ENCODE measurements at regions not wholly inside any gene's neighbourhood (a gene's known extent, or its start where the extent isn't known, plus 50 kb on each side); places are given as distances from the start of the nearest gene placed in this dataset.
"Not testable (repeated sequence)": the region's sequence is repeated elsewhere in the genome, so short reads cannot be mapped to it uniquely, and the experiment has no call there.

- DNase-seq (ENCODE audit: low spot score): no peak
Observed at GRCh38 chr5:17365811-17366138, 132.3 kb upstream of the TAF11L2 start.

GRCh38 chr5:17367256-17367840, 130.7 kb upstream of the TAF11L2 start:
- no peak for DNase-seq (ENCODE audit: low spot score)

DNA sequence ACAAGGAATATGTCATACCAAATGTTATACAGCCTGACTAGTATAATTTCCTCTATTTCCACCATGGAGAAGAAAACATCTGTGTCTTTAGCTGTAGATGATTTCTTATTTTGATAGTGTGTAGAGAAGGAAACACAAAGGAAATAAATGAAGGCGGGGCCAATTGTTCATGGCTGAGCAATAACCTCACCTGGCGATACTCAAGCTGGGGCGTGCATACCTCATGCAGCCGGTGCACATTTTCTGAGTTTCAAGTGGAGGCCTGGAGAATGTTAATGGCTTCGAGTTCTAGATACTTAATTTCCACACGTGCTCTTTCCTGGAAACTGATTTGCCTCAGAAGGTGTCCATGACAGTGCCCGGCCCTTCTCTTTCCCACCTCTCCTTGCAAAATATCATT, 127.4 kb upstream of the TAF11L2 start:
- DNase-seq (ENCODE audit: low spot score): no peak

GRCh38 chr5:17373406-17373805, 124.6 kb upstream of the TAF11L2 start:
- DNase-seq (ENCODE audit: low spot score): peak; percentile 32

- no peak for DNase-seq (ENCODE audit: low spot score)
Observed at GRCh38 chr5:17373814-17374556, 124.0 kb upstream of the TAF11L2 start.

- DNase-seq (ENCODE audit: low spot score): no peak
Observed at GRCh38 chr5:17374973-17375742, 122.9 kb upstream of the TAF11L2 start.

DNA sequence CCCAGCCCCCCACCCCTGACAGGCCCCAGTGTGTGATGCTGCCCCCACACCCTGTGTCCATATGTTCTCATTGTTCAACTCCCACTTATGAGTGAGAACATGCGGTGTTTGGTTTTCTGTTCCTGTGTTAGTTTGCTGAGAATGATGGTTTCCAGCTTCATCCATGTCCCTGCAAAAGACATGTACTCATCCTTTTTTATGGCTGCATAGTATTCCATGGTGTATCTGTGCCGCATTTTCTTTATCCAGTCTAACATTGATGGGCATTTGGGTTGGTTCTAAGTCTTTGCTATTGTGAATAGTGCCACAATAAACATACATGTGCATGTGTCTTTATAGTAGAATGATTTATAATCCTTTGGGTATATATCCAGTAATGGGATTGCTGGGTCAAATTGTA, 122.1 kb upstream of the TAF11L2 start:
- DNase-seq (ENCODE audit: low spot score): not testable (repeated sequence)

DNA sequence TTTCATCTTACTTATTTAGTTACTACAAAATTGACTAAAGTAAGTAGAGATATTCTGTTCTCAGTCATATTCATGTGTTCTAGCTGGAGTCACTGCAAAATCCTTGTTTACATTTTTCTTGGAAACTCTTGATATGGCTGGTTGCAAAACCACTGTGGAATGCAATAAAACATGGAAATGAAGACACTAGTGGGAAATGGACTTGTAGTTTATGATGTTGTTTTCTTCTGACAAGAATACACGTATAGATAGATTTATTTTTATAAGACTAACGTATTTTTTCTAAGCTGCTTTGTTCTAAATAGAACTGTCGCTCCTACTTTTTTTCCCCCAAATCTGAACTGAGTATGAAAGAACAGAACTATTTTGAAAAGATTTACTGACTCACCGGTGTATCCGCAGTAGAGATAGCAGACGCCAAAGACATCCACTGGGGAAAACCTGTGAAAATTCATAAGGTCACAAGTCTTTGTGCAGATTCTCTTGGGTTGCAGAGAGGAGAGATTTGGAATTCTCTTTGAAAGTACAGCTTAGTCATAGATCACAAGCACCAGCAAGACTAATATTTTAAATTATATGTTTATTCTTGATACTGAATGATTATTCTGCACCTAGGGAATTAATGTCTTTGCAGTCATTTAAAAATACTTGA, 119.6 kb upstream of the TAF11L2 start:
- no peak for DNase-seq (ENCODE audit: low spot score)

DNA sequence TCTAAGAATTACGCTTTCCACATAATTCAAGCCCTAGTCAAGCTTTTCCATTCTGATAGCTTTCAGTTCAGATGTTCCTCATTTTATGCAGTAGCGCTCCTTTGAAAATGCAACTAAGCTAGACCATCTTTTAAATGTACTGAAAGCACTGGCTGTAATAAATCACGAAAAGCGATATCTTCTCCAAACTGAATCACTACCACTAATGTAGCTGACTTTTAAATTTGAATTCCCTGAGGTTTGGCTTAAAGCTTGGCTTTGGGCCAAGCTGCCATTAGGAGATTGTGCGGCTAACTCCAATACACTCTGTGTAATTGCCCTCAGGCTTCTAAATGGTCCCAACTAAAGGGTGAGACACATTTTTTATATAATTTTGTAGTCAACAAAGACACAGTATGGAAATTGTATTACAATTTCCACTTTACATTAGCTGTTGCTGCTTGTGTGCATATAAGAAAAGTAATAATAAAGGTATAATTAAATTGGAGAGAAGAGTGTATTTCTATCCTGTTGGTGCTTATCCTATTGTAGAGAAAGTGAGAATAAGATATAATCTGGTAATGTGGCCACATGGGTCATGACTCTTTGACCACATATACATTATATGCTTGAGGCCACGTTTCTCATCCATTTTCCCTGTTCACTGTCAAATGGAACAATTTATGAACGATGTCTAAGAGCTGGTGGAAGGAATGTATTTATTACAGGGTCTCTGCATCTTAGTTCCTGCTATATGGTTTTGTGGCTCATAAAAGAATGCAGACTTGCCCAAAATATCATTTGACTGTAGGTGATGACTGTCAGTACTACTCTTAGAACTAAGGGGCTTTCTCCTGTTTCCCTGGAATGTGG, 118.7 kb upstream of the TAF11L2 start:
- no peak for DNase-seq (ENCODE audit: low spot score)

GRCh38 chr5:17381932-17382331, 116.1 kb upstream of the TAF11L2 start:
- no peak for DNase-seq (ENCODE audit: low spot score)

DNA sequence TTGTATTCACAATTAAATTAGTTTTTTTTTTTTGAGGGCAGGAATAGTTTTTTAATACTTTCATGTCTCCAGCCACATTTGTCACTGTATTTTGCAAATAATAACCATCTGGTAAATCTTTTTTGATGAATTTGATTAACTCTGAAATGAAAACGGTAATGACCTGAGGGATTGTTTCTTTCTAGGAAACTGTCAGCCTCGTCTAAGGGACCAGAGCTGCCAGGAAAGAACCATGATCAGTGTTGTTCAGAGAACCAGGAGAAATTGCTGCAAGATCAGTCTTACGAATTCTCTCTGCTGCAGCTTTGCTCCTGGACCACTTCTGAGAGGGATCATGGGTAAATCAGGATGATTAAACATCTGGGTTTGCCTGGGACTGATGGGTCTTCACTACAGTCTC, 114.5 kb upstream of the TAF11L2 start:
- DNase-seq (ENCODE audit: low spot score): no peak

- DNase-seq (ENCODE audit: low spot score): no peak
Observed at GRCh38 chr5:17384181-17384580, 113.8 kb upstream of the TAF11L2 start.

DNA sequence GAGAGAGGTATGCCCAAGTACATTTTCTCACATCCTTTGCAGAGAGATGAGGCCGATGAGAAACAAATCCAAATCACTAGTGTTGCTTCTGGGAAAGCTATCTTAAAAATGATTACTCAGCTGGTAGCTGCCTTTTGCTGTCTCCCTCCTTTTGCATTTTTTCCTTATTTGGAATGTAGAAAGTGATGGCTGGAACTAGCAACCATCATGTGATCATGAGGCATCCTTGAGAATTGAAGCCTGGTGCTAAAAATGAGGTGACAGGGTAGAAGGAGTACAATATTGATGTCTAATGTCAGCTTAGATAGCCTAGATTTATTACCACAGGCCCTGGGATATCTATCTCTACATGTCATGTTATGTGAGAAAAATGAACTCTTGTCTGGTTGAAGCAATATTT, 109.3 kb upstream of the TAF11L2 start:
- no peak for DNase-seq (ENCODE audit: low spot score)

GRCh38 chr5:17394086-17394485, 103.9 kb upstream of the TAF11L2 start:
- DNase-seq (ENCODE audit: low spot score): no peak

- DNase-seq (ENCODE audit: low spot score): no peak
Observed at GRCh38 chr5:17395106-17395880, 102.7 kb upstream of the TAF11L2 start.

GRCh38 chr5:17396247-17396646, 101.8 kb upstream of the TAF11L2 start:
- DNase-seq (ENCODE audit: low spot score): no peak

DNA sequence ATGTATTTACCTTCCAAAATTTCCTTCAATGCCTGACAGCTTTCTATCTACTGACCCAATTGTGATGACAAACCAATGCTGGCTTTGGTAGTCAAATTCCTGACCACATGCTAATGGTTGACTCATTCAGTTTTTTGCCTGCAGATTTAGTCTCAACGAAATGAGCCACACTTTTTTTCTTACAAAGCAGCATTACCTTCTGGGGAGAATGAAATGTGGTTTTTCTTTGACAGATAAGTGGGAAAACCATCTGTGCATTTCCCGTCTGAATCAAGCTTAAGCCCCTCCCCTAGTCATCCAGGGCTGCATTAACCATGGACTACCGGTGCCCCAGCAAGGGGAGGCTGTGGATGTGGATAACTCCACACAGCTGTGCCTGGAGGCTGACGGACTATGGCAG, 99.6 kb upstream of the TAF11L2 start:
- DNase-seq (ENCODE audit: low spot score): no peak

DNA sequence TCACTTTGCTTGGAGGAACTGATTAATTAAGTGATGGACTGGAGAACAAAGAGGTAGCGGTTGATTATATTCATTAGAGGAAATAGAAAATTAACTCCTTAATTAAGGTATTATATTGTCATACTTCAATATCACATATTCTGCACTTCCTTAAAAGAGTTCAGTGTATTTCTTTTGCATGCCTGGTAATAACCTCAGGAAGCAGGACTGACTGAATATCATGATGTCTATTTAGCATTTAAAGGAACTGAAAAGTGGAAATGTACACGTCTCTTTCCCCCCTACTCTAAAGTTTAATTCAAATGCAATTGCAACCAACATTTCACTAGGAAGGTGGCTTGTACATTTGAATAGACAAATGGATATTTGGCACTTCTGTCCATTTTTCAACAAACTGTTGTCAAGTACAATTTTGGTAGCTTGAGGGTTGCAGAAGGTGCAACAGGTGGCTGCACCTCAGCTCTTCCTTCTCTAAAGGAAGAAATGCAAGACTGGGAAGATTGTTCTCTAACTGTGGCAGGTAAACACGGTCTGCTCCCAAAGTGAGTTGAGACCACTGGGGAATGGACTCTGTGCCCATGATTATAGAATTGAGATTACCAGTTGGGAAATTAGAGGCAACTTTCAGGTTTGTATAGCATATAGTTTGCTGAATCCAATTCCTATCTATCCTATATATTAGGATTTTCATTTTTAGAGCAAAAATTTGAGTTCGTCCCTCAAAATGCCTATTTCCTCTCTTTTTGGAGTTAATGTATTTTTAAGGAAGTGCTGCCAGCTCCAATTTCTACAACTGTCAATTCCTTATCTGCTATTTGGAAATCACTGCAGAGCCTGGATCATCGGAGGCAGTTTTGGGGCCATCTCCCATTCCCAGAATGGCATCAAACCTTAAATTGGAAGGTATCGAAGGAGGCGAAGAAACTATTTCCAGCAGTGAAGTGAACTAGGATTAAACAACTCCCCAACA, 98.9 kb upstream of the TAF11L2 start:
- no peak for DNase-seq (ENCODE audit: low spot score)

DNA sequence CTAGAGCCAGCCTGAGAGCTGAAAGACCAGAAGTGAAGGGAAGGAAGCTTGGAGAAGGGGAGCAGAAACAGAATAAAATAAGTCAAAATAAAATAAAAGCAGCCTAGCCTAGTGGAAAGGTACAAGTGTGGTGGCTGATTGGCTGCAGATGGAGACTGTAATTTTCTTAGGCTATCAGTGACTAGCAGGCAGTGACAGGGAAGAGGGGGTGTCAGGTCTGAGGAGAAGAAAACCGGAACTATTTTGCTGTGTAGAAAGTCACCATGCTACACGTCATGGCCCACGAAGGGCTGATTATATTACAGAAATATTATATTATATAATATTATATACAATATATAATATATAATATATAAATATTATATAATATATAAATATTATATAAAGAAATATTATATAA, 98.1 kb upstream of the TAF11L2 start:
- DNase-seq (ENCODE audit: low spot score): no peak
